H9 (cell line): ENCODE measurements at regions not wholly inside any gene's neighbourhood (a gene's known extent, or its start where the extent isn't known, plus 50 kb on each side); places are given as distances from the start of the nearest gene placed in this dataset.

ENCODE experiments used
- DNase-seq: peaks from one replicate; pipeline ENCODE4 v3.0.0-alpha.2; 2017
- H2AFZ ChIP-seq: one replicate; pipeline ENCODE4 v1.6.1; 2013; ENCODE audit warnings: mild to moderate bottlenecking, low read length, control low read depth, moderate library complexity
- H2AK5ac ChIP-seq: 2 replicates; pipeline ENCODE4 v1.6.1; 2013; ENCODE audit warnings: low read length, control low read depth, mixed read lengths; ENCODE audit not compliant: insufficient read length
- H2BK120ac ChIP-seq: one replicate; pipeline ENCODE4 v1.6.1; 2013; ENCODE audit warnings: low read depth, mild to moderate bottlenecking, low read length, control low read depth, inconsistent platforms; ENCODE audit not compliant: poor library complexity, severe bottlenecking
- H2BK12ac ChIP-seq: 2 replicates; pipeline ENCODE4 v1.6.1; 2013; ENCODE audit warnings: low read length, control low read depth, mixed read lengths, low read depth; ENCODE audit not compliant: insufficient read length
- H2BK15ac ChIP-seq: 2 replicates; pipeline ENCODE4 v1.6.1; 2013; ENCODE audit warnings: low read depth, low read length, control low read depth
- H2BK20ac ChIP-seq: one replicate; pipeline ENCODE4 v1.6.1; 2013; ENCODE audit warnings: low read depth, mild to moderate bottlenecking, low read length, control low read depth, inconsistent platforms; ENCODE audit not compliant: poor library complexity, severe bottlenecking
- H2BK5ac ChIP-seq: 2 replicates; pipeline ENCODE4 v1.6.1; 2013; ENCODE audit warnings: low read length, control low read depth, mixed read lengths; ENCODE audit not compliant: insufficient read length
- H3K14ac ChIP-seq: 2 replicates; pipeline ENCODE4 v1.6.1; 2013; ENCODE audit warnings: low read length, control low read depth; ENCODE audit not compliant: insufficient read depth
- H3K18ac ChIP-seq: 2 replicates; pipeline ENCODE4 v1.6.1; 2013; ENCODE audit warnings: low read depth, mild to moderate bottlenecking, mixed read lengths, low read length, control low read depth; ENCODE audit not compliant: insufficient read length
- H3K23ac ChIP-seq: 2 replicates; pipeline ENCODE4 v1.6.1; 2013; ENCODE audit warnings: low read length, control low read depth, mixed read lengths, low read depth; ENCODE audit not compliant: insufficient read length
- H3K23me2 ChIP-seq: 2 replicates; pipeline ENCODE4 v1.6.1; 2013; ENCODE audit warnings: low read depth, mild to moderate bottlenecking, mixed read lengths, low read length, control low read depth; ENCODE audit not compliant: insufficient read length, poor library complexity, severe bottlenecking
- H3K27ac ChIP-seq: 2 replicates; pipeline ENCODE4 v1.5.1; 2013; ENCODE audit warnings: low read length, control low read depth, mixed read lengths, low read depth; ENCODE audit not compliant: insufficient read length
- H3K27me3 ChIP-seq: 2 replicates; pipeline ENCODE4 v1.6.1; 2013; ENCODE audit warnings: low read length, control low read depth, inconsistent platforms; ENCODE audit not compliant: insufficient read depth
- H3K4ac ChIP-seq: 2 replicates; pipeline ENCODE4 v1.6.1; 2013; ENCODE audit warnings: low read depth, mild to moderate bottlenecking, control low read depth, inconsistent platforms, low read length, moderate library complexity
- H3K4me1 ChIP-seq: 2 replicates; pipeline ENCODE4 v1.6.1; 2013; ENCODE audit warnings: low read length, control low read depth, inconsistent platforms; ENCODE audit not compliant: insufficient read depth
- H3K4me2 ChIP-seq: 2 replicates; pipeline ENCODE4 v1.6.1; 2013; ENCODE audit warnings: low read length, control low read depth, mixed read lengths; ENCODE audit not compliant: insufficient read length, insufficient read depth
- H3K56ac ChIP-seq: 2 replicates; pipeline ENCODE4 v1.6.1; 2013; ENCODE audit warnings: low read depth, mild to moderate bottlenecking, mixed read lengths, low read length, control low read depth; ENCODE audit not compliant: insufficient read length
- H3K79me1 ChIP-seq: 2 replicates; pipeline ENCODE4 v1.6.1; 2013; ENCODE audit warnings: low read depth, mild to moderate bottlenecking, moderate library complexity, low read length, control low read depth, inconsistent platforms; ENCODE audit not compliant: insufficient read depth, poor library complexity, severe bottlenecking
- H3K79me2 ChIP-seq: 2 replicates; pipeline ENCODE4 v1.6.1; 2013; ENCODE audit warnings: low read length, control low read depth, inconsistent platforms; ENCODE audit not compliant: insufficient read depth
- H3K9ac ChIP-seq: 2 replicates; pipeline ENCODE4 v1.6.1; 2013; ENCODE audit warnings: low read length, control low read depth, mixed read lengths; ENCODE audit not compliant: insufficient read length; ENCODE audit errors: extremely low read depth
- H3K9me3 ChIP-seq: one replicate; pipeline ENCODE4 v1.6.1; 2013; ENCODE audit warnings: low read depth, low read length, inconsistent platforms; ENCODE audit not compliant: control insufficient read depth
- H3T11ph ChIP-seq: one replicate; pipeline ENCODE4 v1.6.1; 2013; ENCODE audit warnings: mild to moderate bottlenecking, low read length, control low read depth, inconsistent platforms
- H4K20me1 ChIP-seq: one replicate; pipeline ENCODE4 v1.6.1; 2013; ENCODE audit not compliant: control insufficient read depth, insufficient read length, insufficient read depth
- H4K5ac ChIP-seq: 2 replicates; pipeline ENCODE4 v1.6.1; 2013; ENCODE audit warnings: low read depth, mild to moderate bottlenecking, mixed read lengths, low read length, control low read depth; ENCODE audit not compliant: insufficient read length
- H4K8ac ChIP-seq: replicated peaks from 2 replicates; pipeline ENCODE4 v1.6.1; 2013; ENCODE audit warnings: low read length, control low read depth, mixed read lengths, low read depth; ENCODE audit not compliant: insufficient read length
- H4K91ac ChIP-seq: 2 replicates; pipeline ENCODE4 v1.6.1; 2013; ENCODE audit warnings: low read depth, mild to moderate bottlenecking, moderate library complexity, mixed read lengths, low read length, control low read depth; ENCODE audit not compliant: insufficient read length
- H3K27ac Mint-ChIP-seq, 3 experiments: 2 replicates in 2 of 3; 3 replicates in 1 of 3; pipeline ENCODE4 v1.8.0; 2020 to 2021; ENCODE audit warnings: mixed read lengths in 3 of 3, mild to moderate bottlenecking in 1 of 3, moderate library complexity in 1 of 3
- H3K27me3 Mint-ChIP-seq: 2 replicates; pipeline ENCODE4 v1.8.0; 2021; ENCODE audit warnings: low read depth, mild to moderate bottlenecking, moderate library complexity, mixed read lengths
- H3K36me3 Mint-ChIP-seq, 3 experiments: 2 replicates in 2 of 3; 3 replicates in 1 of 3; pipeline ENCODE4 v1.8.0; 2020 to 2021; ENCODE audit warnings: low read depth in 3 of 3, mixed read lengths in 3 of 3; ENCODE audit not compliant: insufficient read depth in 1 of 3
- H3K4me1 Mint-ChIP-seq, 2 experiments: 2 replicates each; pipeline ENCODE4 v1.8.0; 2020; ENCODE audit warnings: mixed read lengths in 2 of 2
- H3K4me3 Mint-ChIP-seq, 2 experiments: 2 replicates in 1 of 2; 3 replicates in 1 of 2; pipeline ENCODE4 v1.8.0; 2020 to 2021; ENCODE audit warnings: mild to moderate bottlenecking in 2 of 2, mixed read lengths in 2 of 2, moderate library complexity in 1 of 2
- H3K9me3 Mint-ChIP-seq, 2 experiments: 2 replicates in 1 of 2; 3 replicates in 1 of 2; pipeline ENCODE4 v1.8.0; 2020; ENCODE audit warnings: mild to moderate bottlenecking in 2 of 2, mixed read lengths in 2 of 2, moderate library complexity in 1 of 2
- CTCF ChIP-seq: fragments of 200-600 bp; sonication (generic); conservative IDR thresholded peaks from 3 replicates; pipeline ENCODE4 v1.8.0; 2021; ENCODE audit warnings: antibody characterized with exemption, mild to moderate bottlenecking
- WGBS: extraction: QIAGEN DNeasy Blood & Tissue Kit; methylation state at CpG from one replicate; pipeline ENCODE4 v1.1.7; 2013; ENCODE audit warnings: missing lambda C conversion rate, low lambda C conversion rate, mixed read lengths; ENCODE audit not compliant: insufficient read length; ENCODE audit errors: extremely low coverage; 5-methylcytosine and 5-hydroxymethylcytosine counted together

- H3K36me3 Mint-ChIP-seq = no peaks in the 10 kb centered on the region
- H3K27me3 Mint-ChIP-seq = no peaks in the 10 kb centered on the region; the same call in none of the 2 replicates
- H3K79me2 ChIP-seq = no peaks in the 10 kb centered on the region
- H2AFZ ChIP-seq = no peak overlapping the region
- H3K9ac ChIP-seq = no peak overlapping the region
- no peak overlapping the region for H3K27ac ChIP-seq
- no peak overlapping the region for H2BK5ac ChIP-seq
- H3K4me2 ChIP-seq = no peak overlapping the region
- no CpG with 5 or more reads among the region's 4 CpGs for WGBS
- no peak overlapping the region for H3K56ac ChIP-seq
- peaks cover 0 to 6% of the 10 kb centered on the region in 2 experiments; a peak in 2 of 5 replicates for H3K9me3 Mint-ChIP-seq
- H2BK20ac ChIP-seq = no peak overlapping the region
- no peak overlapping the region for H3K23ac ChIP-seq
- H2BK120ac ChIP-seq = no peak overlapping the region
- no peak overlapping the region for H4K8ac ChIP-seq
- no peaks in the 10 kb centered on the region for H3K27me3 ChIP-seq
- no peak overlapping the region for H3K18ac ChIP-seq
- H3K4me1 ChIP-seq = no peaks in the 10 kb centered on the region; the same call in 1 of the 2 replicates
- H3K4ac ChIP-seq = no peak overlapping the region
- DNase-seq = no peak
- no peak overlapping the region for H3K14ac ChIP-seq
- H4K5ac ChIP-seq = no peak overlapping the region
- no peaks in the 10 kb centered on the region for H3K9me3 ChIP-seq
- H3K4me3 Mint-ChIP-seq = no peak overlapping the region
- H3K4me1 Mint-ChIP-seq = peaks cover 8 to 12% of the 10 kb centered on the region in 2 experiments
- H2AK5ac ChIP-seq = no peak overlapping the region
- no peaks in the 10 kb centered on the region for H3K23me2 ChIP-seq
- no peak overlapping the region for H3T11ph ChIP-seq
- no peak overlapping the region for H3K27ac Mint-ChIP-seq
- H4K91ac ChIP-seq = no peak overlapping the region
- no peak for TF ChIP-seq CTCF
- H2BK15ac ChIP-seq = no peak overlapping the region
- no peaks in the 10 kb centered on the region for H4K20me1 ChIP-seq
- no peaks in the 10 kb centered on the region for H3K79me1 ChIP-seq
- no peak overlapping the region for H2BK12ac ChIP-seq
Measured at GRCh38 chr14:96989306-96989705, 192.1 kb downstream of the VRK1 start.
